MCF 10A (cell line): ENCODE measurements at regions not wholly inside any gene's neighbourhood (a gene's known extent, or its start where the extent isn't known, plus 50 kb on each side); places are given as distances from the start of the nearest gene placed in this dataset.

Experiments used
- BruUV-seq: library from RNA; stranded (reverse); fragments of 400-500 nt; replicated peaks from 2 replicates; lab custom pipeline; 2021; lab: Mats Ljungman, UMichigan
- CTCF ChIA-PET: fragments of 300-600 bp; sonication (Branson Sonifier 250); formaldehyde crosslinking; extraction: SDS; loops from one replicate; lab custom pipeline; 2021; ENCODE audit warnings: antibody characterized with exemption, inconsistent platforms; lab: Yijun Ruan, JAX
- POLR2A ChIA-PET: fragments of 300-600, 350-650 bp; sonication (Branson Sonifier 250); formaldehyde crosslinking; extraction: SDS; loops from one replicate; lab custom pipeline; 2020; ENCODE audit warnings: antibody characterized with exemption, inconsistent platforms; lab: Yijun Ruan, JAX
- DNase-seq: peaks from one replicate; pipeline ENCODE4 v3.0.0-alpha.2; 2018; ENCODE audit not compliant: unreplicated experiment
- H3K27ac Mint-ChIP-seq: one replicate; pipeline ENCODE4 v1.8.0; 2022; ENCODE audit warnings: mild to moderate bottlenecking, low read depth, mixed read lengths; ENCODE audit not compliant: unreplicated experiment
- H3K27me3 Mint-ChIP-seq: one replicate; pipeline ENCODE4 v1.8.0; 2022; ENCODE audit warnings: mixed read lengths; ENCODE audit not compliant: insufficient read depth, unreplicated experiment
- H3K36me3 Mint-ChIP-seq: one replicate; pipeline ENCODE4 v1.8.0; 2022; ENCODE audit warnings: mild to moderate bottlenecking, moderate library complexity, mixed read lengths; ENCODE audit not compliant: insufficient read depth, unreplicated experiment
- H3K4me1 Mint-ChIP-seq: one replicate; pipeline ENCODE4 v1.8.0; 2022; ENCODE audit warnings: mixed read lengths; ENCODE audit not compliant: insufficient read depth, unreplicated experiment
- H3K4me3 Mint-ChIP-seq: one replicate; pipeline ENCODE4 v1.8.0; 2022; ENCODE audit warnings: mild to moderate bottlenecking, moderate library complexity, mixed read lengths; ENCODE audit not compliant: unreplicated experiment
- H3K9me3 Mint-ChIP-seq: one replicate; pipeline ENCODE4 v1.8.0; 2022; ENCODE audit warnings: mixed read lengths; ENCODE audit not compliant: unreplicated experiment
- CTCF ChIP-seq: fragments of 200-600 bp; IDR thresholded peaks from one replicate; pipeline ENCODE4 v1.8.0; 2022; ENCODE audit warnings: antibody characterized with exemption, mild to moderate bottlenecking; ENCODE audit not compliant: unreplicated experiment
- intact Hi-C: fragments of 100-400 bp; cut with micrococcal nuclease; formaldehyde crosslinking; loops from 2 replicates; pipeline ENCODE4 v1.14.1; 2022

GRCh38 chr2:81290846-81291245 lies 986.3 kb upstream of the LRRTM1 start:
- no peaks in the 10 kb centered on the region for H3K4me1 Mint-ChIP-seq
- H3K27me3 Mint-ChIP-seq, result no peaks in the 10 kb centered on the region
- no peak overlapping the region for H3K27ac Mint-ChIP-seq
- intact Hi-C loops, result no loop called here
- no peak for TF ChIP-seq CTCF
- H3K4me3 Mint-ChIP-seq, result no peak overlapping the region
- POLR2A ChIA-PET, result no interaction called here
- H3K9me3 Mint-ChIP-seq, result peaks cover 18% of the 10 kb centered on the region
- H3K36me3 Mint-ChIP-seq, result no peaks in the 10 kb centered on the region
- no peak for DNase-seq
- CTCF ChIA-PET, result no interaction called here
- no TSS peak for BruUV-seq

- DNase-seq, result peak; percentile 13
- BruUV-seq, result no TSS peak
- Mint-ChIP-seq H3K9me3 (no peaks in the 10 kb centered on the region), H3K27me3 (no peaks in the 10 kb centered on the region), H3K27ac (peak overlapping the region; percentile 57), H3K36me3 (no peaks in the 10 kb centered on the region), H3K4me3 (no peak overlapping the region), H3K4me1 (peaks cover 8% of the 10 kb centered on the region)
- no peak for TF ChIP-seq CTCF
- POLR2A ChIA-PET, result no interaction called here
- CTCF ChIA-PET, result no interaction called here
- intact Hi-C loops, result no loop called here
These were observed 978.5 kb upstream of the LRRTM1 start for GRCh38 chr2:81283081-81283480.

- BruUV-seq, result no TSS peak
- no peak for TF ChIP-seq CTCF
- Mint-ChIP-seq H3K27ac (no peak overlapping the region), H3K27me3 (no peaks in the 10 kb centered on the region), H3K9me3 (no peaks in the 10 kb centered on the region), H3K4me3 (no peak overlapping the region), H3K36me3 (no peaks in the 10 kb centered on the region), H3K4me1 (peaks cover 8% of the 10 kb centered on the region)
- no peak for DNase-seq
- CTCF ChIA-PET, result no interaction called here
- intact Hi-C loops, result no loop called here
- POLR2A ChIA-PET, result no interaction called here
These were observed 977.7 kb upstream of the LRRTM1 start for GRCh38 chr2:81282151-81282769.

GRCh38 chr2:81276595-81276994 lies 972.0 kb upstream of the LRRTM1 start:
- Mint-ChIP-seq H3K9me3 (peaks cover 7% of the 10 kb centered on the region), H3K4me1 (peaks cover 8% of the 10 kb centered on the region), H3K4me3 (no peak overlapping the region), H3K27ac (no peak overlapping the region), H3K36me3 (no peaks in the 10 kb centered on the region), H3K27me3 (no peaks in the 10 kb centered on the region)
- TF ChIP-seq CTCF, result no peak
- POLR2A ChIA-PET, result no interaction called here
- DNase-seq, result no peak
- intact Hi-C loops, result no loop called here
- CTCF ChIA-PET, result no interaction called here
- no TSS peak for BruUV-seq
